ENCODE measurements at regions not wholly inside any gene's neighbourhood (a gene's known extent, or its start where the extent isn't known, plus 50 kb on each side); places are given as distances from the start of the nearest gene placed in this dataset.

- Histone ChIP-seq H3K27ac (no peak overlapping the region), H3K4me1 (no peaks in the 10 kb centered on the region), H3K27me3 (ENCODE audit: insufficient read depth in 3 of 3, low read length in 2 of 3) (no peaks in the 10 kb centered on the region), H3K9me3 (no peaks in the 10 kb centered on the region), H3K36me3 (ENCODE audit: insufficient read depth in 1 of 2, low read depth in 1 of 2) (no peaks in the 10 kb centered on the region), H3K4me3 (no peak overlapping the region)
- no peak for TF ChIP-seq CTCF (IDR thresholded peaks at IDR 0.05)
- 74 to 81% (median 76%) methylated on average over 3 of the region's 3 CpGs for WGBS, 3 donors
- intact Hi-C loops (cut with DNase I), result no loop called here
- no peak for DNase-seq
- no peak for ATAC-seq
These were observed 165.4 kb upstream of the RGMB start for GRCh38 chr5:98608052-98608451.

GRCh38 chr5:98614341-98614740 is 159.1 kb upstream of the RGMB start:
- Histone ChIP-seq H3K4me1 (no peaks in the 10 kb centered on the region), H3K36me3 (ENCODE audit: insufficient read depth in 1 of 2, low read depth in 1 of 2) (no peaks in the 10 kb centered on the region), H3K27ac (no peak overlapping the region), H3K27me3 (ENCODE audit: insufficient read depth in 3 of 3, low read length in 2 of 3) (no peaks in the 10 kb centered on the region), H3K4me3 (no peak overlapping the region), H3K9me3 (no peaks in the 10 kb centered on the region)
- WGBS, 3 donors, result 53 to 72% (median 56%) methylated on average over 1 of the region's 1 CpG
- no peak for TF ChIP-seq CTCF (IDR thresholded peaks at IDR 0.05)
- no peak for ATAC-seq
- no peak for DNase-seq
- intact Hi-C loops (cut with DNase I), result no loop called here

GRCh38 chr5:98621821-98622220 is 151.6 kb upstream of the RGMB start:
- Histone ChIP-seq H3K9me3 (no peaks in the 10 kb centered on the region), H3K4me3 (no peak overlapping the region), H3K27ac (no peak overlapping the region), H3K27me3 (ENCODE audit: insufficient read depth in 3 of 3, low read length in 2 of 3) (no peaks in the 10 kb centered on the region), H3K4me1 (no peaks in the 10 kb centered on the region), H3K36me3 (ENCODE audit: insufficient read depth in 1 of 2, low read depth in 1 of 2) (no peaks in the 10 kb centered on the region)
- no peak for TF ChIP-seq CTCF (IDR thresholded peaks at IDR 0.05)
- DNase-seq, result no peak
- no peak for ATAC-seq
- intact Hi-C loops (cut with DNase I), result no loop called here
- 87 to 91% (median 90%) methylated on average over 7 of the region's 7 CpGs for WGBS, 3 donors

- 76 to 86% (median 85%) methylated on average over 3 of the region's 3 CpGs for WGBS, 3 donors
These were observed 149.2 kb upstream of the RGMB start for GRCh38 chr5:98624145-98624880.

More at GRCh38 chr5:98624145-98624880, 149.2 kb upstream of the RGMB start:
- no peaks in the 10 kb centered on the region for H3K27me3 ChIP-seq (ENCODE audit: insufficient read depth in 3 of 3, low read length in 2 of 3)
- H3K9me3 ChIP-seq, result peaks cover 3% of the 10 kb centered on the region
- H3K4me3 ChIP-seq, result no peak overlapping the region
- DNase-seq (no peak), ATAC-seq (no peak)
- no peaks in the 10 kb centered on the region for H3K36me3 ChIP-seq (ENCODE audit: insufficient read depth in 1 of 2, low read depth in 1 of 2)
- no peak overlapping the region for H3K27ac ChIP-seq
- H3K4me1 ChIP-seq, result no peaks in the 10 kb centered on the region
- intact Hi-C loops (cut with DNase I), result no loop called here
- no peak for TF ChIP-seq CTCF (IDR thresholded peaks at IDR 0.05)
